GM23338 (cell line): ENCODE measurements at regions not wholly inside any gene's neighbourhood (a gene's known extent, or its start where the extent isn't known, plus 50 kb on each side); places are given as distances from the start of the nearest gene placed in this dataset.

ENCODE experiments used
- CREB1 ChIP-seq: fragments of 250-450 bp; sonication (Bioruptor Pico); IDR thresholded peaks from 2 replicates; pipeline ENCODE4 v1.5.0; 2020; ENCODE audit warnings: low read depth, mild to moderate bottlenecking, moderate library complexity
- CTCF ChIP-seq, 2 experiments: fragments of 200-600 bp in 1 of 2; sonication (generic) in 1 of 2; conservative IDR thresholded peaks; 2 replicates each; pipeline versions ENCODE4 v1.5.1 to v1.6.1; 2016 to 2017; ENCODE audit warnings: antibody characterized with exemption in 2 of 2, low read depth in 2 of 2, mild to moderate bottlenecking in 2 of 2, moderate library complexity in 1 of 2
- EZH2 ChIP-seq: fragments of 200-600 bp; sonication (generic); IDR thresholded peaks from one replicate; pipeline ENCODE4 v1.8.0; 2017; ENCODE audit warnings: antibody characterized with exemption, mild to moderate bottlenecking, low read depth; ENCODE audit not compliant: unreplicated experiment
- EZH2phosphoT487 ChIP-seq: fragments of 200-600 bp; sonication (generic); IDR thresholded peaks from one replicate; pipeline ENCODE4 v1.8.1; 2018; ENCODE audit warnings: antibody characterized with exemption; ENCODE audit not compliant: unreplicated experiment
- JUNB ChIP-seq: IDR thresholded peaks from one replicate; pipeline ENCODE4 v1.6.1; 2016; ENCODE audit warnings: antibody characterized with exemption; ENCODE audit not compliant: unreplicated experiment
- POLR2AphosphoS5 ChIP-seq: IDR thresholded peaks from 2 replicates; pipeline ENCODE4 v1.6.1; 2016; ENCODE audit warnings: antibody characterized with exemption, low read depth
- REST ChIP-seq: IDR thresholded peaks from one replicate; pipeline ENCODE4 v1.6.1; 2018; ENCODE audit warnings: antibody characterized with exemption; ENCODE audit not compliant: unreplicated experiment
- STAT1 ChIP-seq: IDR thresholded peaks from one replicate; pipeline ENCODE4 v1.6.1; 2016; ENCODE audit warnings: antibody characterized with exemption; ENCODE audit not compliant: unreplicated experiment
- ZNF331 ChIP-seq: fragments of 250-450 bp; sonication (Bioruptor Pico); IDR thresholded peaks from 2 replicates; pipeline ENCODE4 v1.5.0; 2020; ENCODE audit warnings: low read depth, mild to moderate bottlenecking, moderate library complexity
- ZNF462 ChIP-seq: fragments of 250-450 bp; sonication (Bioruptor Pico); IDR thresholded peaks from 2 replicates; pipeline ENCODE4 v1.5.0; 2020; ENCODE audit warnings: mild to moderate bottlenecking, moderate library complexity

GRCh38 chr6:121694389-121694788 is 258.9 kb downstream of the GJA1 start:
- TF ChIP-seq EZH2phosphoT487 (no peak), ZNF331 (no peak), CTCF (conservative IDR thresholded peaks at IDR 0.05; ENCODE audit: low read depth in 2 of 2) (no peak), POLR2AphosphoS5 (no peak), CREB1 (CRISPR knock-in tag) (no peak), ZNF462 (CRISPR knock-in tag) (no peak), EZH2 (no peak), JUNB (no peak), REST (no peak), STAT1 (no peak)
